GM23248 (cell line): ENCODE measurements at regions not wholly inside any gene's neighbourhood (a gene's known extent, or its start where the extent isn't known, plus 50 kb on each side); places are given as distances from the start of the nearest gene placed in this dataset.

Source experiments
- EZH2 ChIP-seq: fragments of 200-600 bp; sonication (generic); IDR thresholded peaks from 2 replicates; pipeline ENCODE4 v1.6.1; 2018; ENCODE audit warnings: antibody characterized with exemption, mild to moderate bottlenecking; ENCODE audit not compliant: insufficient read depth, poor library complexity, severe bottlenecking
- EZH2phosphoT487 ChIP-seq: fragments of 200-600 bp; sonication (generic); IDR thresholded peaks from 2 replicates; pipeline ENCODE4 v1.6.1; 2018; ENCODE audit warnings: antibody characterized with exemption, moderate library complexity, mild to moderate bottlenecking, low read depth; ENCODE audit not compliant: insufficient read depth

- TF ChIP-seq EZH2 (no peak), EZH2phosphoT487 (no peak)
These were observed 62.2 kb upstream of the PKDCC start for GRCh38 chr2:41985573-41986095.
